ENCODE measurements at regions not wholly inside any gene's neighbourhood (a gene's known extent, or its start where the extent isn't known, plus 50 kb on each side); places are given as distances from the start of the nearest gene placed in this dataset.

DNA sequence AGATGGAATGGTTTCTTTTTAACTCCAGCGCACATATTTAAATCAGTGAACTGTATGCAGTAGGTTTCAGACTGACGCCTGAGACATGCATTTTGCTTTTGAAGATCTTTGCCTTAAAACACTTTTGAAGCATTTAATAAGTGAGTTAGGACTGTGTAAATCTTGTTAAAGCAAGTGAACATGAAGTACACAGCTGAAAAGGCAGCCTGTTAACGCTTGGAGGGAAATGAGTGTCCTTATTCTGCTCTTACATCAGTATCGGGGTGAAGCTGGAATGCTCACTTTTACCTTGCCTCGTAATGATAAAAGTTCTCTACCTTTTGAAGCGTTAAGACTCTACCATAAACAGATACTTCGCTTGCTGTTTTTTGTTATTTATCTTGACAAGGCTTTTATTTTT lies 552.2 kb downstream of the ZNF608 start:
- TF ChIP-seq, protein P1, sequence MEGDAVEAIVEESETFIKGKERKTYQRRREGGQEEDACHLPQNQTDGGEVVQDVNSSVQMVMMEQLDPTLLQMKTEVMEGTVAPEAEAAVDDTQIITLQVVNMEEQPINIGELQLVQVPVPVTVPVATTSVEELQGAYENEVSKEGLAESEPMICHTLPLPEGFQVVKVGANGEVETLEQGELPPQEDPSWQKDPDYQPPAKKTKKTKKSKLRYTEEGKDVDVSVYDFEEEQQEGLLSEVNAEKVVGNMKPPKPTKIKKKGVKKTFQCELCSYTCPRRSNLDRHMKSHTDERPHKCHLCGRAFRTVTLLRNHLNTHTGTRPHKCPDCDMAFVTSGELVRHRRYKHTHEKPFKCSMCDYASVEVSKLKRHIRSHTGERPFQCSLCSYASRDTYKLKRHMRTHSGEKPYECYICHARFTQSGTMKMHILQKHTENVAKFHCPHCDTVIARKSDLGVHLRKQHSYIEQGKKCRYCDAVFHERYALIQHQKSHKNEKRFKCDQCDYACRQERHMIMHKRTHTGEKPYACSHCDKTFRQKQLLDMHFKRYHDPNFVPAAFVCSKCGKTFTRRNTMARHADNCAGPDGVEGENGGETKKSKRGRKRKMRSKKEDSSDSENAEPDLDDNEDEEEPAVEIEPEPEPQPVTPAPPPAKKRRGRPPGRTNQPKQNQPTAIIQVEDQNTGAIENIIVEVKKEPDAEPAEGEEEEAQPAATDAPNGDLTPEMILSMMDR (IDR thresholded peaks at IDR 0.05): no peak
- no peak for TF ChIP-seq POLR2A (IDR thresholded peaks at IDR 0.05)

Measured in right lobe of liver (tissue), 4 donors.